Kidney (tissue), 13 donors: ENCODE measurements at regions not wholly inside any gene's neighbourhood (a gene's known extent, or its start where the extent isn't known, plus 50 kb on each side); places are given as distances from the start of the nearest gene placed in this dataset.

Source experiments
- DNase-seq, 5 donors: peaks; one replicate each; pipeline ENCODE4 v3.0.0-alpha.2; 2013 to 2020
- FAIRE-seq: peaks from 2 replicates; lab custom pipeline; 2012; peaks lifted over from hg19 to GRCh38; lab: Jason Lieb, UNC
- H3K27ac ChIP-seq, 2 donors: one replicate each; pipeline ENCODE4 v1.7.0; 2013; ENCODE audit warnings: low read depth in 2 of 2, low read length in 2 of 2, inconsistent platforms in 1 of 2
- H3K27me3 ChIP-seq: one replicate; pipeline ENCODE4 v1.7.1; 2013; ENCODE audit warnings: low read length, inconsistent platforms; ENCODE audit not compliant: control insufficient read depth, insufficient read depth
- H3K36me3 ChIP-seq, 3 donors: one replicate each; pipeline versions ENCODE4 v1.7.0 to v1.7.1; 2013; ENCODE audit warnings: low read length in 3 of 3, control low read depth in 1 of 3, inconsistent platforms in 1 of 3; ENCODE audit not compliant: insufficient read depth in 3 of 3, control insufficient read depth in 2 of 3
- H3K4me1 ChIP-seq, 3 donors: one replicate each; pipeline versions ENCODE4 v1.7.0 to v1.7.1; 2013; ENCODE audit warnings: low read length in 3 of 3, inconsistent platforms in 1 of 3, low read depth in 1 of 3; ENCODE audit not compliant: control insufficient read depth in 2 of 3, insufficient read depth in 2 of 3
- H3K4me3 ChIP-seq, 3 donors: one replicate each; pipeline versions ENCODE4 v1.7.0 to v1.8.1; 2013; ENCODE audit warnings: low read length in 3 of 3, control low read depth in 1 of 3, inconsistent platforms in 1 of 3
- H3K9ac ChIP-seq, 3 donors: one replicate each; pipeline versions ENCODE4 v1.7.0 to v1.7.1; 2013; ENCODE audit warnings: low read length in 3 of 3, control low read depth in 1 of 3, inconsistent platforms in 1 of 3
- H3K9me3 ChIP-seq, 3 donors: one replicate each; pipeline versions ENCODE4 v1.7.0 to v1.7.1; 2013; ENCODE audit warnings: low read length in 3 of 3, control low read depth in 1 of 3, inconsistent platforms in 1 of 3; ENCODE audit not compliant: control insufficient read depth in 2 of 3, insufficient read depth in 1 of 3
- intact Hi-C: fragments of 100-400 bp; cut with DNase I; formaldehyde crosslinking; loops from one replicate; pipeline ENCODE4 v1.11.1; 2022
- TF ChIP-seq, protein P1 (sequence below): IDR thresholded peaks from 3 replicates; pipeline ENCODE4 v1.5.1; 2012; ENCODE audit warnings: mild to moderate bottlenecking, moderate library complexity, borderline replicate concordance; ENCODE audit not compliant: insufficient read depth; ENCODE audit errors: extremely low read depth
- donor health status: control.
- donor health status: control.
- donor health status: control.
- donor health status: control.
- donor health status: control.
- donor health status: DM: yes; HTN: yes; CAD: no.
- donor health status: Normal renal cell carcinoma (clear cell type).

DNA sequence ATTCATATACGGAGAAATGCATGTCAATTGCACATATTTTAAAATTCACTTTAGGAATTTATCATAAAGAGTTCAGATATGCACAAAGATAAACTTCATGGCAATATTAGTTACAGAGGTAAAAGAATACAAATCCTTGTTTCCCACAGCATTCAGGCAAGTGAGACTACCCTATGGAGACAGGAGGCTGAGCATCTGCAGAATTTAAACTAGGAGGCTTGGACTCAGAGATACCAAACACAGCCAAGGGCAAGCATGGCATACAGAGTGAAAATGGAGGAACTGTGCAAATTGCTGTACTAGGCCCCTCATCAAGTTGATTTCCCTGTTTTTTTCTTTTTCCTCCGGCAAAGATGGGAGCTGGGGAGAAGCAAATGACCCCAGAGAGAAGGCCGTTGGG lies 94.2 kb downstream of the SLC24A2 start:
- H3K36me3 ChIP-seq = no peaks in the 10 kb centered on the region
- H3K9ac ChIP-seq = no peak overlapping the region
- H3K27ac ChIP-seq = no peak overlapping the region
- H3K27me3 ChIP-seq = no peaks in the 10 kb centered on the region
- TF ChIP-seq, protein P1, sequence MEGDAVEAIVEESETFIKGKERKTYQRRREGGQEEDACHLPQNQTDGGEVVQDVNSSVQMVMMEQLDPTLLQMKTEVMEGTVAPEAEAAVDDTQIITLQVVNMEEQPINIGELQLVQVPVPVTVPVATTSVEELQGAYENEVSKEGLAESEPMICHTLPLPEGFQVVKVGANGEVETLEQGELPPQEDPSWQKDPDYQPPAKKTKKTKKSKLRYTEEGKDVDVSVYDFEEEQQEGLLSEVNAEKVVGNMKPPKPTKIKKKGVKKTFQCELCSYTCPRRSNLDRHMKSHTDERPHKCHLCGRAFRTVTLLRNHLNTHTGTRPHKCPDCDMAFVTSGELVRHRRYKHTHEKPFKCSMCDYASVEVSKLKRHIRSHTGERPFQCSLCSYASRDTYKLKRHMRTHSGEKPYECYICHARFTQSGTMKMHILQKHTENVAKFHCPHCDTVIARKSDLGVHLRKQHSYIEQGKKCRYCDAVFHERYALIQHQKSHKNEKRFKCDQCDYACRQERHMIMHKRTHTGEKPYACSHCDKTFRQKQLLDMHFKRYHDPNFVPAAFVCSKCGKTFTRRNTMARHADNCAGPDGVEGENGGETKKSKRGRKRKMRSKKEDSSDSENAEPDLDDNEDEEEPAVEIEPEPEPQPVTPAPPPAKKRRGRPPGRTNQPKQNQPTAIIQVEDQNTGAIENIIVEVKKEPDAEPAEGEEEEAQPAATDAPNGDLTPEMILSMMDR = no peak
- no peak for FAIRE-seq
- intact Hi-C loops = no loop called here
- no peak overlapping the region for H3K4me3 ChIP-seq
- no peaks in the 10 kb centered on the region for H3K9me3 ChIP-seq
- H3K4me1 ChIP-seq = no peaks in the 10 kb centered on the region
- DNase-seq = no peak

DNA sequence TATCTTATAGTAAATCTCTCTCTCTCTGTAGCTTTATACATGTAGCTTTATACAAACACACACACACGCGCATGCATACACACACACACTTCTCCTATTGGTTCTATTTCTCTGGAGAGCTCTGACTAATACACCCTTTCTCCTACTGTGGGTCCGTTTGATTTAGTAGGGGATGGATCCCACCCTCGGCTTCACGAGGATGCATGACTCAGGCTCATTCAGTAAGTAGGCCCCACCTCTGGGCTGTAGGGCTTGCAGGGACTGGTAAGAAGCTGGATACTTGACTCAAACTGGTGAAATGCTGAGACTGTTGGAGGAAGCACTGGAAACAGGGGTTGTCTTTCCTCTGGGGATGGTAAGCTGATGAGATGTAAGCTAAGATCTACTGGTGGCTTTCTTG lies 98.7 kb downstream of the SLC24A2 start:
- no peaks in the 10 kb centered on the region for H3K36me3 ChIP-seq
- DNase-seq (no peak), FAIRE-seq (no peak)
- no peaks in the 10 kb centered on the region for H3K4me1 ChIP-seq
- H3K9ac ChIP-seq = no peak overlapping the region
- TF ChIP-seq, protein P1 = no peak
- H3K27ac ChIP-seq = no peak overlapping the region
- H3K27me3 ChIP-seq = no peaks in the 10 kb centered on the region
- H3K4me3 ChIP-seq = no peak overlapping the region
- intact Hi-C loops = no loop called here
- peaks cover 0 to 3% (median 0%) of the 10 kb centered on the region in 3 donors for H3K9me3 ChIP-seq

DNA sequence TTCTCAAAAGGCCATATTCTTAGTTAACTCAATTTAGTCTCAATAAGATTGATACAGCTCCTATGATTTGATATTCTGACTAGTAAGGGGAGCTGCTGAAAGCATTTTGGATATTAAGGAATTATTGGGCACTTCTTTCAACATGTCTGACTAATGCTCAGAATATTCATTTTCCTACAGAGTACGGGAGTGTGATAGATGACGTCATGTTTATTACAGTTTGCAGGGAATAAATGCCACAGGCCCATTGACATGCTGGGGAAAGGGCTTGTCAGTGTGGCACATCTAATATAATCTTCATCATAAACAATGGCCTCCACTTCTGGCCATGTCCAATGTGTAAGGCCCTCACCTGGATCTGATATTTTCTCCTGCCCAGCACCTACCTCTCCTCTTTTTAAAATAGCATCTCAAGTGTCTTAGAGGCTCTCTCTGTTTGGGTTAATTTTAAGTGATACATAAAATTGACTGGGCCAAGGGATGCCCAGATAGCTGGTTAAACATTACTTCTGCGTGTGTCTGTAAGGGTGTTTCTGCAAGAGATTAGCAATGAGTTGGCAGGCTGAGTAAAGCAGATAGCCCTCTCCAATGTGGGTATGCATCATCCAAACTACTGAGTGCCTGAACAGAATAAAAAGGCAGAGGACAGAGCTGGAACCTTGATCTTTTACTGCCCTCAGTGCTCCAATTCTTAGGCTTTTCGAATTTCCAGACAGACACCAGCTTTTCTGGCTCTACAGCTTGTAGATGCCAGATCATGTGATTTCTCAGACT lies 99.3 kb downstream of the SLC24A2 start:
- TF ChIP-seq, protein P1 = no peak
- H3K27ac ChIP-seq = no peak overlapping the region
- H3K9me3 ChIP-seq = peaks cover 0 to 3% (median 0%) of the 10 kb centered on the region in 3 donors
- H3K27me3 ChIP-seq = no peaks in the 10 kb centered on the region
- H3K9ac ChIP-seq = no peak overlapping the region
- FAIRE-seq (no peak), DNase-seq (no peak)
- no peaks in the 10 kb centered on the region for H3K4me1 ChIP-seq
- no peak overlapping the region for H3K4me3 ChIP-seq
- intact Hi-C loops = no loop called here
- H3K36me3 ChIP-seq = no peaks in the 10 kb centered on the region

DNA sequence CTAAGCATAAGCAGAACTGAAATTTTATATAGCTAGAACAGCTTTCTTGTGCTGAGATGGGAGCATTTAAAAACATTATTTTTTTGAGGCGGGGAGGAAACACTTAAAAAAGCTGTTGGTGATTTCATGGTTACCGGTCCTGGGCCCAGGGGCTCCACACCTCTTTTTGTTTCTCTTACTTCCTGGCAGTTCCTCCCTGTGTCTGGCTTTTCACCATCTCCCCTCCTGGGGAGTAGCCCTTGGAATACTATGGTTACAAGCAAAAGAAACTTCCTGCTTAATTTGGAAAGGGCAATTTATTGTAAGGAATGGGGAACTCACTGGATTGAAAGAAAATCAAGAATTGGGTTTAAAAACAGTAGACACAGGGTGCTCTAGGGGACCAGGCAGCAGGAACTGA lies 105.1 kb downstream of the SLC24A2 start:
- H3K4me3 ChIP-seq = no peak overlapping the region
- TF ChIP-seq, protein P1 = no peak
- no peak overlapping the region for H3K27ac ChIP-seq
- H3K4me1 ChIP-seq = no peaks in the 10 kb centered on the region
- no peak for FAIRE-seq
- no peak for DNase-seq
- H3K9ac ChIP-seq = no peak overlapping the region
- H3K9me3 ChIP-seq = peaks cover 0 to 3% (median 0%) of the 10 kb centered on the region in 3 donors
- H3K27me3 ChIP-seq = no peaks in the 10 kb centered on the region
- intact Hi-C loops = no loop called here
- no peaks in the 10 kb centered on the region for H3K36me3 ChIP-seq
